HuH-7.5 (cell line): ENCODE measurements at regions not wholly inside any gene's neighbourhood (a gene's known extent, or its start where the extent isn't known, plus 50 kb on each side); places are given as distances from the start of the nearest gene placed in this dataset.

Source experiments
- DNase-seq: peaks from one replicate; pipeline ENCODE4 v3.0.0; 2011; ENCODE audit warnings: low spot score

- DNase-seq = no peak
Measured at GRCh38 chr3:102083473-102083872, 234.2 kb downstream of the NFKBIZ start.

- no peak for DNase-seq
Measured at GRCh38 chr3:102084006-102084405, 234.7 kb downstream of the NFKBIZ start.

GRCh38 chr3:102084704-102085103 lies 235.4 kb downstream of the NFKBIZ start:
- no peak for DNase-seq

GRCh38 chr3:102085431-102086176 lies 236.3 kb downstream of the NFKBIZ start:
- no peak for DNase-seq

- no peak for DNase-seq
Measured at GRCh38 chr3:102087236-102087635, 237.9 kb downstream of the NFKBIZ start.

GRCh38 chr3:102089239-102089638 lies 239.9 kb downstream of the NFKBIZ start:
- no peak for DNase-seq

- no peak for DNase-seq
Measured at GRCh38 chr3:102089904-102090720, 240.8 kb downstream of the NFKBIZ start.

GRCh38 chr3:102090721-102091045 lies 241.4 kb downstream of the NFKBIZ start:
- DNase-seq = no peak

- DNase-seq = no peak
Measured at GRCh38 chr3:102091358-102091757, 242.0 kb downstream of the NFKBIZ start.

GRCh38 chr3:102092617-102093466 lies 243.5 kb downstream of the NFKBIZ start:
- DNase-seq = no peak

- DNase-seq = no peak
Measured at GRCh38 chr3:102094506-102094905, 245.2 kb downstream of the NFKBIZ start.

GRCh38 chr3:102095383-102095782 lies 246.1 kb downstream of the NFKBIZ start:
- DNase-seq = no peak

GRCh38 chr3:102096066-102096465 lies 246.8 kb downstream of the NFKBIZ start:
- no peak for DNase-seq

- DNase-seq = no peak
Measured at GRCh38 chr3:102098130-102098885, 249.0 kb downstream of the NFKBIZ start.

- DNase-seq = no peak
Measured at GRCh38 chr3:102099913-102100312, 250.6 kb downstream of the NFKBIZ start.

- no peak for DNase-seq
Measured at GRCh38 chr3:102102394-102102793, 253.1 kb downstream of the NFKBIZ start.

- no peak for DNase-seq
Measured at GRCh38 chr3:102104033-102104432, 254.7 kb downstream of the NFKBIZ start.

GRCh38 chr3:102105193-102105592 lies 255.9 kb downstream of the NFKBIZ start:
- DNase-seq = no peak

- no peak for DNase-seq
Measured at GRCh38 chr3:102106416-102107097, 257.2 kb downstream of the NFKBIZ start.

- DNase-seq = no peak
Measured at GRCh38 chr3:102112704-102113230, 263.5 kb downstream of the NFKBIZ start.
